ENCODE measurements at regions not wholly inside any gene's neighbourhood (a gene's known extent, or its start where the extent isn't known, plus 50 kb on each side); places are given as distances from the start of the nearest gene placed in this dataset.
A peak's percentile ranks its signal among the peaks of the same experiment; 100 is the strongest.

DNA sequence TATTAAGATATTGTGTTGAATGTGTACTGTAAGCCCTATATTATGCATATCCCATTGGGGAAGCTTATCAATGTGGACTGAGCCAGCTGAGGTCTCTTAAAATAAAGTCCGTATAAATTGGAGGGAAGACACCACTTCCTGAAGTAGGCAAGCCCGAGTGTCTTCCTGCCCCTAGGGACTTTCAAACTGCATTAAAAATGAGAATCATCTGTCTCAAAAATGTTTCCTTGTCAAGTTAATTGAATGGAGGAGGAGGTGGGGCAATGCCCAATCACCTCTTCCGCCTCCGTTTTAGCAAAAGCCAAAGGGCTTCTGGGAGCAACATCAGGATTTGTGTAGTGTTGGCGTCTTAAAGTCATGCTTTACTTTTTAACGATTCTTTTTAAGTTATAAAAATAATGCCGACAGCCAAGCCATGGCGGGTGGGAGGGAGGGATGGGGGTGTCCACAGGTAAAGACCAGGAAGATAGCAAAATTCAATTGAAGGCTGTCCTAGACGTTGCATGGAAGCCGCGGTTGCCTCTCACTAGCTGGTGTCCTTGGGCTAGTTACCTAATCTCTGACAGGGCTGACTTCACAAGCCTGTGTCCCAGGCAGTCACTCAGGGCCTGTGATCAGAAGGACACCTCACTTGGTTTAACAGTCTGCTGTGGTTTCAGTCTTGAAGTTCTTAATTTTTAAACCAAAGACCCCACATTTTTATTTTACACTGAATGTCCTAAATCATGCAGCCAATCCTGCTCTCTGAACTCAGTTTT lies 524.9 kb upstream of the PROK2 start:
- Mint-ChIP-seq H3K27ac (peak overlapping the region in 1 of 8 donors; percentile 90), H3K27me3 (peaks cover 0 to 7% of the 10 kb centered on the region in 2 donors), H3K4me3 (peak overlapping the region in 1 of 7 donors; percentile 15), H3K36me3 (no peaks in the 10 kb centered on the region), H3K9me3 (no peaks in the 10 kb centered on the region), H3K4me1 (peaks cover 6 to 16% (median 9%) of the 10 kb centered on the region in 3 donors)
- POLR2A ChIA-PET = no interaction called here
- no peaks in the 10 kb centered on the region for H3K36me3 ChIP-seq (ENCODE audit: insufficient read depth, low read length)
- no peak overlapping the region for H3K27ac ChIP-seq (ENCODE audit: low read depth, low read length)
- no peaks in the 10 kb centered on the region for H3K9me3 ChIP-seq (ENCODE audit: low read length)
- H3K27me3 ChIP-seq (ENCODE audit: insufficient read depth, low read length, poor library complexity, severe bottlenecking) = no peaks in the 10 kb centered on the region
- H3K4me3 ChIP-seq (ENCODE audit: low read length) = no peak overlapping the region
- CTCF ChIA-PET = no interaction called here
- DNase-seq = no peak
- H3K4me1 ChIP-seq (ENCODE audit: insufficient read depth, low read length) = peaks cover 11% of the 10 kb centered on the region

DNA sequence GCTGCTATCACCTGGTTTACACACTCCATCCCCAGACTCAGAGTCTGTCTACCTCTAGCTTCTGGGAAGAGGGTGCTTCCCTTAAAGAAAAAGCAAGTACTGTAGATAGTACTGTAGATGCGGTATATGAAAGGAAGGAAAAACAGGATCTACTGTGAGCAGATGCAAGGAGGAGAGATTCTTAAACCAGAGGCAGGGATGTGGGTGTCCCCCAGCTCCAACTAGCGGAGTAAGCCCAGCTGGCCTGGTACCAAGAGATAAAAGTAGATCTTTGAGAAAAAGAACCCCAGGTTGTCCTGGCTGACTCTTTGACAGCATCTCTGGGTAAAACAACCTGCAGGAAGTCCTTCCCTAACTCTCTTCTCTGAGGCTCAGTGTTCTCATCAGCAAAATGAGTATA lies 523.7 kb upstream of the PROK2 start:
- Histone ChIP-seq H3K27ac (ENCODE audit: low read depth, low read length) (no peak overlapping the region), H3K4me1 (ENCODE audit: insufficient read depth, low read length) (peaks cover 11% of the 10 kb centered on the region), H3K27me3 (ENCODE audit: insufficient read depth, low read length, poor library complexity, severe bottlenecking) (no peaks in the 10 kb centered on the region), H3K36me3 (ENCODE audit: insufficient read depth, low read length) (no peaks in the 10 kb centered on the region), H3K4me3 (ENCODE audit: low read length) (no peak overlapping the region), H3K9me3 (ENCODE audit: low read length) (no peaks in the 10 kb centered on the region)
- Mint-ChIP-seq H3K36me3 (no peaks in the 10 kb centered on the region), H3K27me3 (peaks cover 0 to 7% of the 10 kb centered on the region in 2 donors), H3K4me1 (peaks cover 6 to 16% (median 9%) of the 10 kb centered on the region in 3 donors), H3K27ac (no peak overlapping the region), H3K9me3 (no peaks in the 10 kb centered on the region), H3K4me3 (no peak overlapping the region)
- CTCF ChIA-PET = interaction anchor here (1.5 kb wide), 1 partner anchor 12 kb away, joined by 3 read pairs; no protein-coding TSS in a partner anchor
- POLR2A ChIA-PET = no interaction called here
- no peak for DNase-seq

DNA sequence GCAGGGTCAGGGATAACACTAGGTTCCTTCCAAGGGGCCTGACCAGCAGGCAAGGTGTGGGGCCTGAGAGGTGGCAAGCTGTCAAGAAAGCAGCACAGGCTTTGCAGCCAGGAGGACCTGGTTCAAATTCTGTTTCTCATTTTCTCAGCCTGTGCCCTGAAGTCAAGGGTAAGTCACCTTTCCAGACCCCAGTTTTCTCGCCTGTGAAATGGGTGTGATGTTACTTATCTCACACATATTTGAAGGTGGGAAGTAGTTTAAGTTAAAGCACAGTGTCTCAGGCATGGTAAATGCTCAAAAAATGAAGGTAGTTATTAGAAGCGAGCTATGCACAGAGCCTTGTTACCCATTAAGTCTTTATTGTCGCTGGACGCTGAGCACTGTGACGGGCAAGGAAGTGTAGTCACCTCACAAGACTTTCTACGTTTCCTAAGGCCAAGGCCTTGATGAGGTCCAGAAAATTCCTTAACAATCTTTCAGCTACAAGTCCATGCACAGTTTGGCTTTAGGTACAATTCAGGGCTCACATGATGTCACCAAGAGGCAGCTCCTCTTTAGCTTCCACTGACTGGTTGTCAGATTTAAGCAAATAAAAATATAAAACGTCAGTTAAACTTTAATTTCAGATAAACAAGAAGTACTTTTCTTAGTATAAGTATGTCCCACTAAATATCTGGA lies 522.6 kb upstream of the PROK2 start:
- ChIA-PET POLR2A (interaction anchor here (0.7 kb wide), 1 partner anchor 28 kb away, joined by 4 read pairs; no protein-coding TSS in a partner anchor), CTCF (interaction anchor here (1.5 kb wide), 1 partner anchor 13 kb away, joined by 3 read pairs; no protein-coding TSS in a partner anchor)
- Histone ChIP-seq H3K4me1 (ENCODE audit: insufficient read depth, low read length) (peaks cover 11% of the 10 kb centered on the region), H3K4me3 (ENCODE audit: low read length) (no peak overlapping the region), H3K9me3 (ENCODE audit: low read length) (no peaks in the 10 kb centered on the region), H3K27me3 (ENCODE audit: insufficient read depth, low read length, poor library complexity, severe bottlenecking) (no peaks in the 10 kb centered on the region), H3K27ac (ENCODE audit: low read depth, low read length) (no peak overlapping the region), H3K36me3 (ENCODE audit: insufficient read depth, low read length) (no peaks in the 10 kb centered on the region)
- DNase-seq = no peak
- Mint-ChIP-seq H3K4me1 (peaks cover 6 to 16% (median 9%) of the 10 kb centered on the region in 3 donors), H3K9me3 (no peaks in the 10 kb centered on the region), H3K4me3 (no peak overlapping the region), H3K27me3 (peaks cover 0 to 7% of the 10 kb centered on the region in 2 donors), H3K27ac (no peak overlapping the region), H3K36me3 (no peaks in the 10 kb centered on the region)

DNA sequence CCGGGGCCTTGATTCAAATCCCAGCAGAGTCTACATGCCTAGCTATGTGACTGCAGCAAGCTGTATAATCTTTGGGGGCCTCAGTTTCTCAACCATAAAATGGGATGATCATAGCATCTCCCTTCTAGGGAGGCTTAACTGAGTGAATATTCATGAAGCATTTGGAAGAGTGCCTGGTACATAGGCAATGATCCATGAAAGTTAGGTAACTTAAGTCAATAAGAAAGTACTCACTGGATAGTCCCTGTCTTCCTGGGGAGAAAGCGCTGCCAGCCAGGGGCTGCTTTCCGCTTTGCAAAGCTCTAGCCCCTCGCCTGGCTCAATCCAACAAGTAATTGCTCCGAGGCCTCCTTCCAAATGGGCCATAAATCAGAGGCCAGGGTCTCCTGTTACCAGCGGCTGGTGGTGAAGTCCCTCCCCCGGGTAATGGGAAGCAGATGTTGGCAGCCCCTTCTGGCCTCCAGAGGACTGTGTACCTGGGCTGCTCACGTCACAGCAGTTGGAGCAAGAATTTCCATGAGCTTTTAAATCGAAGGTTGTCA lies 521.9 kb upstream of the PROK2 start:
- H3K4me1 ChIP-seq (ENCODE audit: insufficient read depth, low read length) = peaks cover 11% of the 10 kb centered on the region
- ChIA-PET POLR2A (no interaction called here), CTCF (no interaction called here)
- H3K9me3 ChIP-seq (ENCODE audit: low read length) = no peaks in the 10 kb centered on the region
- Mint-ChIP-seq H3K9me3 (no peaks in the 10 kb centered on the region), H3K36me3 (no peaks in the 10 kb centered on the region), H3K4me3 (no peak overlapping the region), H3K27me3 (peaks cover 0 to 7% of the 10 kb centered on the region in 2 donors), H3K27ac (no peak overlapping the region), H3K4me1 (peaks cover 6 to 16% (median 9%) of the 10 kb centered on the region in 3 donors)
- no peak for DNase-seq
- no peak overlapping the region for H3K4me3 ChIP-seq (ENCODE audit: low read length)
- H3K36me3 ChIP-seq (ENCODE audit: insufficient read depth, low read length) = no peaks in the 10 kb centered on the region
- H3K27ac ChIP-seq (ENCODE audit: low read depth, low read length) = no peak overlapping the region
- H3K27me3 ChIP-seq (ENCODE audit: insufficient read depth, low read length, poor library complexity, severe bottlenecking) = no peaks in the 10 kb centered on the region

DNA sequence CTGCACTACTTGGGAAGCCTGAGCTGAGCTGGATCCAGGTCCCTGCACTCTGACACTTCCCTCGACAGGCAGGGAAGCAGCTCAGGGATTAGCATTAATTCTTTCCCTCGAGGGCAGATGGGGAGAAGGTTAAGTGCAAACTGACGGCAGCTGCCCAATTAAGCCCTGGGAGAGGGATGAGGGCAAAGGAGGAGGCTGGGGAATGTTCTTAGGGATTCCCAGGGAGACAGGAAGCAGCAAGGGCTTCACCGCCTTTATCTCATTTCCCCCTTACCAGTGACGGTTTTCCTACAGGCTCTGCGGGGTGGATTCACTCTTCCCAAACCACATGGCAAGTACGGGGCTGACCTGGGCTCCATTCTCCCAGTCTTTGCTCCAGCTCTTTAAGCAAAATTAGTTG lies 519.0 kb upstream of the PROK2 start:
- no peak for DNase-seq
- Histone ChIP-seq H3K27me3 (ENCODE audit: insufficient read depth, low read length, poor library complexity, severe bottlenecking) (no peaks in the 10 kb centered on the region), H3K4me3 (ENCODE audit: low read length) (no peak overlapping the region), H3K36me3 (ENCODE audit: insufficient read depth, low read length) (no peaks in the 10 kb centered on the region), H3K27ac (ENCODE audit: low read depth, low read length) (no peak overlapping the region), H3K9me3 (ENCODE audit: low read length) (no peaks in the 10 kb centered on the region), H3K4me1 (ENCODE audit: insufficient read depth, low read length) (no peaks in the 10 kb centered on the region)
- H3K9me3 Mint-ChIP-seq = peaks cover 0 to 2% (median 0%) of the 10 kb centered on the region in 5 donors
- no peak overlapping the region for H3K27ac Mint-ChIP-seq
- ChIA-PET POLR2A (no interaction called here), CTCF (no interaction called here)
- no peaks in the 10 kb centered on the region for H3K36me3 Mint-ChIP-seq
- H3K27me3 Mint-ChIP-seq = peaks cover 2 to 4% of the 10 kb centered on the region in 2 donors
- no peaks in the 10 kb centered on the region for H3K4me1 Mint-ChIP-seq
- no peak overlapping the region for H3K4me3 Mint-ChIP-seq

DNA sequence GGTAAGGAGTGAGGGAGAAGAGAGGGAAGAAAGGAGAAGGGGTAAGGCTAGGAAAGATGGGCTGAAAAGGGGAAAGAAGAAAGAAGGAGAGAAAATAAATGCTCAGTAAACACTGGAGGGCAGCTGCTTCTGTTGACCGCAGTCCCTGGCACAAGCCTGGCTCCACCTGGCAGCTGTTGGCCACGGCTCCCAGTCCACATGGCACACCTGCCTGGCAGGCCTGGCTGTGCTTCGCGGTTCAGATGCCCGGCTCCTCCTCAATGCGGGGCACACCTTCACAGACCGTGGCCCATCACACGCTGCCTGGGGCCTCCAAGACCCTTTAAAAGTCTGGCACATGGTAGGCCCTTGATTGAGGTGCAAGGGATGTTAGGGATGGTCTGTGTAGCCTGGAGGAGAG lies 516.8 kb upstream of the PROK2 start:
- H3K4me3 Mint-ChIP-seq = no peak overlapping the region
- H3K36me3 ChIP-seq (ENCODE audit: insufficient read depth, low read length) = no peaks in the 10 kb centered on the region
- DNase-seq = no peak
- H3K27me3 Mint-ChIP-seq = peaks cover 2 to 4% of the 10 kb centered on the region in 2 donors
- H3K4me3 ChIP-seq (ENCODE audit: low read length) = no peak overlapping the region
- H3K9me3 Mint-ChIP-seq = peaks cover 0 to 2% (median 0%) of the 10 kb centered on the region in 5 donors
- H3K9me3 ChIP-seq (ENCODE audit: low read length) = no peaks in the 10 kb centered on the region
- H3K4me1 ChIP-seq (ENCODE audit: insufficient read depth, low read length) = no peaks in the 10 kb centered on the region
- H3K27me3 ChIP-seq (ENCODE audit: insufficient read depth, low read length, poor library complexity, severe bottlenecking) = no peaks in the 10 kb centered on the region
- no peaks in the 10 kb centered on the region for H3K36me3 Mint-ChIP-seq
- ChIA-PET POLR2A (no interaction called here), CTCF (no interaction called here)
- peak overlapping the region in 1 of 8 donors; percentile 64 for H3K27ac Mint-ChIP-seq
- no peaks in the 10 kb centered on the region for H3K4me1 Mint-ChIP-seq
- no peak overlapping the region for H3K27ac ChIP-seq (ENCODE audit: low read depth, low read length)

DNA sequence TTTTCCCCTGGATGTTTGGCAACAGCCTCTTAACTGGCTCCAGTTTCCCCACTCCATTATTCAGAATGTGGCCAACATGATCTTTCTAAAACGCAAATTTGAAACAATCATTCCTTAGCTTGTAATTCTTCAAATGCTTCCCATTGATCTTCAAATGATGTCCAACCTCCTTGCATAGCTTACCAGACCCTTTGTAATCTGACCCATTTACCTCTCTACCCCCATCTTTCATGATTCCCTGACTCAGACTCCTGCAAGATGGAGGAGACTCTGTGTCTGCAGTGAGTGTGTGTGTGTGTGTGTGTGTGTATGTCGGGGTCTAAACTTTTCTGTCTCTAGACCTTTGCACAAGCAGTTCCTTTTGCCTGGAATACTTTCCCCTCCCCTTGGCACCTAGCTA lies 515.7 kb upstream of the PROK2 start:
- Histone ChIP-seq H3K4me3 (ENCODE audit: low read length) (no peak overlapping the region), H3K9me3 (ENCODE audit: low read length) (no peaks in the 10 kb centered on the region), H3K4me1 (ENCODE audit: insufficient read depth, low read length) (no peaks in the 10 kb centered on the region), H3K27me3 (ENCODE audit: insufficient read depth, low read length, poor library complexity, severe bottlenecking) (no peaks in the 10 kb centered on the region), H3K27ac (ENCODE audit: low read depth, low read length) (no peak overlapping the region), H3K36me3 (ENCODE audit: insufficient read depth, low read length) (no peaks in the 10 kb centered on the region)
- Mint-ChIP-seq H3K36me3 (no peaks in the 10 kb centered on the region), H3K4me3 (no peak overlapping the region), H3K9me3 (peaks cover 0 to 2% (median 0%) of the 10 kb centered on the region in 5 donors), H3K27ac (no peak overlapping the region), H3K27me3 (peaks cover 2 to 4% of the 10 kb centered on the region in 2 donors), H3K4me1 (no peaks in the 10 kb centered on the region)
- ChIA-PET POLR2A (no interaction called here), CTCF (no interaction called here)
- DNase-seq = no peak

DNA sequence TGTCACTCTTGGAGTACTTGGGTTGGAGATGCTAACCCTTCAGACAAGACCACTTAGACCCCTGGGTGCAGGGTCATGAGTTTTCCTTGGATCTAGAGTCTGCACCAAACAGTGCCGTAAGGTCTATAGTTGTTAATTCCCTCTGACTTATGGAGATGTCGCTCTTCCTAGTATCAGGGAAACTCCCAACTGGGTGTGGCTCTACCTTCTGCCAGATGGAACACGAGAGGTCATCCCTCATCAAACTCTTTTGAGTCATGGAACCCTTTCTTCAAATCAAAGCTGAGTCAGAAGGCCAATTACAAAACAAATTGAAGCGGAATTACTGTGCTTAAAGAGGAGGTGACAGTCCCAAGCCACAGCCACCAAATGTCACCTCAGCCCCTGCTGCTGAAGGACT lies 514.9 kb upstream of the PROK2 start:
- Histone ChIP-seq H3K27ac (ENCODE audit: low read depth, low read length) (no peak overlapping the region), H3K4me1 (ENCODE audit: insufficient read depth, low read length) (no peaks in the 10 kb centered on the region), H3K9me3 (ENCODE audit: low read length) (no peaks in the 10 kb centered on the region), H3K36me3 (ENCODE audit: insufficient read depth, low read length) (no peaks in the 10 kb centered on the region), H3K27me3 (ENCODE audit: insufficient read depth, low read length, poor library complexity, severe bottlenecking) (no peaks in the 10 kb centered on the region), H3K4me3 (ENCODE audit: low read length) (no peak overlapping the region)
- DNase-seq = no peak
- Mint-ChIP-seq H3K4me3 (no peak overlapping the region), H3K9me3 (peaks cover 0 to 2% (median 0%) of the 10 kb centered on the region in 5 donors), H3K27ac (peak overlapping the region in 1 of 8 donors; percentile 43), H3K36me3 (no peaks in the 10 kb centered on the region), H3K4me1 (no peaks in the 10 kb centered on the region), H3K27me3 (peaks cover 0 to 4% of the 10 kb centered on the region in 2 donors)
- POLR2A ChIA-PET = no interaction called here
- CTCF ChIA-PET = no interaction called here
